HEK293T (cell line): ENCODE measurements at regions not wholly inside any gene's neighbourhood (a gene's known extent, or its start where the extent isn't known, plus 50 kb on each side); places are given as distances from the start of the nearest gene placed in this dataset.
"Not testable (repeated sequence)": the region's sequence is repeated elsewhere in the genome, so short reads cannot be mapped to it uniquely, and the experiment has no call there.

Experiments used
- CTCF ChIA-PET: fragments of 350-600 bp; formaldehyde crosslinking; extraction: SDS; loops from one replicate; lab custom pipeline; 2021; ENCODE audit warnings: antibody characterized with exemption, inconsistent platforms; lab: Yijun Ruan, JAX
- POLR2A ChIA-PET: fragments of 350-600 bp; formaldehyde crosslinking; extraction: SDS; loops from one replicate; lab custom pipeline; 2020; ENCODE audit warnings: antibody characterized with exemption, inconsistent platforms; lab: Yijun Ruan, JAX
- DNase-seq: peaks from one replicate; pipeline ENCODE4 v3.0.0; 2012; ENCODE audit warnings: mixed read lengths; ENCODE audit errors: extremely low spot score
- ARNT ChIP-seq: fragments of 450-650 bp; IDR thresholded peaks from 2 replicates; pipeline ENCODE4 v1.6.1; 2017; ENCODE audit warnings: mild to moderate bottlenecking
- BHLHE40 ChIP-seq: fragments of 450-650 bp; IDR thresholded peaks from 2 replicates; pipeline ENCODE4 v1.6.1; 2016; ENCODE audit warnings: mild to moderate bottlenecking, moderate library complexity, borderline replicate concordance
- CTBP1 ChIP-seq: fragments of 450-650 bp; IDR thresholded peaks from 2 replicates; pipeline ENCODE4 v1.6.1; 2016; ENCODE audit warnings: borderline replicate concordance
- ELF4 ChIP-seq: fragments of 450-650 bp; IDR thresholded peaks from 2 replicates; pipeline ENCODE4 v1.6.1; 2017; ENCODE audit warnings: antibody characterized with exemption
- FOXA1 ChIP-seq: fragments of 450-650 bp; IDR thresholded peaks from 2 replicates; pipeline ENCODE4 v1.6.1; 2016; ENCODE audit warnings: mild to moderate bottlenecking
- FOXK2 ChIP-seq: fragments of 450-650 bp; IDR thresholded peaks from 2 replicates; pipeline ENCODE4 v1.6.1; 2016; ENCODE audit warnings: mild to moderate bottlenecking
- FOXM1 ChIP-seq: fragments of 450-650 bp; IDR thresholded peaks from 2 replicates; pipeline ENCODE4 v1.6.1; 2017; ENCODE audit warnings: mild to moderate bottlenecking, borderline replicate concordance
- HDGF ChIP-seq: fragments of 450-650 bp; IDR thresholded peaks from 2 replicates; pipeline ENCODE4 v1.6.1; 2017; ENCODE audit warnings: antibody characterized with exemption, borderline replicate concordance
- L3MBTL2 ChIP-seq: fragments of 450-650 bp; conservative IDR thresholded peaks from 2 replicates; pipeline ENCODE4 v1.6.1; 2016; ENCODE audit warnings: mild to moderate bottlenecking
- LEF1 ChIP-seq: fragments of 450-650 bp; IDR thresholded peaks from 2 replicates; pipeline ENCODE4 v1.6.1; 2017; ENCODE audit warnings: mild to moderate bottlenecking, borderline replicate concordance
- NFRKB ChIP-seq: fragments of 450-650 bp; IDR thresholded peaks from 2 replicates; pipeline ENCODE4 v1.6.1; 2016; ENCODE audit warnings: mild to moderate bottlenecking, moderate library complexity
- SP1 ChIP-seq: fragments of 450-650 bp; IDR thresholded peaks from 2 replicates; pipeline ENCODE4 v1.6.1; 2017
- SUZ12 ChIP-seq: fragments of 450-650 bp; IDR thresholded peaks from 2 replicates; pipeline ENCODE4 v1.6.1; 2016; ENCODE audit warnings: mild to moderate bottlenecking
- TARDBP ChIP-seq: fragments of 450-650 bp; IDR thresholded peaks from 2 replicates; pipeline ENCODE4 v1.6.1; 2016
- ZNF384 ChIP-seq: fragments of 450-650 bp; IDR thresholded peaks from 2 replicates; pipeline ENCODE4 v1.6.1; 2016
- TF ChIP-seq, protein P1 (sequence below): fragments of 450-650 bp; IDR thresholded peaks from 2 replicates; pipeline ENCODE4 v1.6.1; 2016

DNA sequence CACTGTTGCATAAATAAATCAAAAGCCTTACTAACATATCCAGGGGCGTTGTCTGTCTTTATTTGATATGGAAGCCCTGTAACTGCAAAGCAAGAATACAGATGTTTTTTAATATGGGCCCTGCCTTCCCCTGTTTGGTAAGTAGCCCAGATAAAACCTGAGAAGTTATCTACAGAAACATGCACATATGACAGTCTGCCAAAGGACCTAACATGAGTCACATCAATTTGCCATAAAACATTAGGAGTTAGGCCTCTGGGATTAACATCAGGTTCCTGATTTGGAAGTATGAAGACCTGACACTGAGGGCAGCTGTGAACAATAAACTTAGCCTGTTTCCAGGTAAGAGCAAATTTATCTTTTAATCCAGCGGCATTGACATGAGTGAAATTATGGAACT lies 1588.8 kb downstream of the REEP3 start:
- CTCF ChIA-PET, result no interaction called here
- no peak for DNase-seq
- TF ChIP-seq LEF1 (no peak), ARNT (no peak), FOXK2 (no peak), HDGF (no peak), BHLHE40 (no peak), TARDBP (no peak), NFRKB (no peak)
- POLR2A ChIA-PET, result no interaction called here

DNA sequence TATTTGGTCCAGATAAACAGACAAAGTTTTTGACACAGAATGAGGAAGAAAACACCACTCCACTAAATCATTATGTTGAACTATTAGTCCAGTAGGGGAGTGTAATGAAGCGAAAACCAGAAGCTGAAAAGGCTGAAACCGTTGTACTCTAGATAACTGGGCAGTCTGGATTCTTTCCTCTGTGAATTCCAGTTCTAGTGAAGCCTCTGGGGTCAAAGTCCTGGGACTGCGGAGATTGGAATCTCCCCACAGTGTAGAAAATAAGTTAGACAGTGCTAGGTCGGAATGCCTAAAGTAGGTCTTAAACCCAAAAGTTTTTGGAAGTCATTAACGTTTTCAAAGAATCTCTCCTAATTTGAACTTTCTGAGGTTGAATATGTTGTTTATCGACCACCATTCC lies 1589.9 kb downstream of the REEP3 start:
- DNase-seq, POLR2A ChIA-PET, CTCF ChIA-PET: not testable (repeated sequence)

DNA sequence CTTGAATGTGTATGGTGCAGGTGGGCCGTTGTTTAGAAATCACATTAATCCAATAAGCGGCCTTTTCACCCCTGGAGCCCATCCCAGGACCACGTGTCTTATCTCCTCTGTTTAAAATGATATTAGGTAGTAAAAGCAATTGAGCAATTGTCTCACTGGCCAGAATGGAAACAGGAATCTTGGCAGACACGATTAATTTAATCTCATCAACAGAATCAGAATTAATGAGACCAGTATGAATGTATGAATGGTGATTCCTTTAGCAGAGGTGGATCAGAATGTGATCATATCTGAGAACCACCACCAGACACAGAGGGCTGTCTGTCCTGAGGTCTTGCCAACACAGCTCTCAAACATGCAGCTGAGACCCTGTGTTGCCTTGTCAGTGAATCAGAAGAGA lies 1591.4 kb downstream of the REEP3 start:
- ChIA-PET CTCF (no interaction called here), POLR2A (no interaction called here)
- TF ChIP-seq BHLHE40 (no peak), FOXA1 (no peak), LEF1 (no peak), FOXM1 (no peak), HDGF (no peak), NFRKB (no peak), SP1 (no peak), CTBP1 (no peak), FOXK2 (no peak), ARNT (no peak), TARDBP (no peak), ZNF384 (no peak), L3MBTL2 (no peak), SUZ12 (no peak), ELF4 (no peak)
- TF ChIP-seq, protein P1, sequence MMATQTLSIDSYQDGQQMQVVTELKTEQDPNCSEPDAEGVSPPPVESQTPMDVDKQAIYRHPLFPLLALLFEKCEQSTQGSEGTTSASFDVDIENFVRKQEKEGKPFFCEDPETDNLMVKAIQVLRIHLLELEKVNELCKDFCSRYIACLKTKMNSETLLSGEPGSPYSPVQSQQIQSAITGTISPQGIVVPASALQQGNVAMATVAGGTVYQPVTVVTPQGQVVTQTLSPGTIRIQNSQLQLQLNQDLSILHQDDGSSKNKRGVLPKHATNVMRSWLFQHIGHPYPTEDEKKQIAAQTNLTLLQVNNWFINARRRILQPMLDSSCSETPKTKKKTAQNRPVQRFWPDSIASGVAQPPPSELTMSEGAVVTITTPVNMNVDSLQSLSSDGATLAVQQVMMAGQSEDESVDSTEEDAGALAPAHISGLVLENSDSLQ, result no peak
- DNase-seq, result no peak

DNA sequence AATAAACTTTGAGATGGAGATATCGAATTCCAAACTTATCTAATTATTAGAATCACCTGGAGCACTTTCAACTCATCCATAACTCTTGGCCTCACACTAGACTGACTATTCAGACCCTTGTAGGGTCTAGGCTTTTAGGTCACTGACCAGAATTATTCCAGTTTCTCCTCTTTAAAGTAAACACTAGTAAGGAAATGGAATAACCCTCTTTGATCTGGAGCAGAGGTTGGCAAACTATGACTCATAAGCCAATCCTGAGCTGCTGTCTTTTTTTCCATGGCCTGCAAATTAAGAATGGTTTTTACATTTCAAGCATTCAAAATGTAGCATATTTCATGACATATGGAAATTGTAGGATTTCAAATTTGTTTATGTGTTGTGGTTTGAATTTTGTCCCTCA lies 1601.9 kb downstream of the REEP3 start:
- ChIA-PET POLR2A (no interaction called here), CTCF (no interaction called here)
- DNase-seq, result no peak
- TF ChIP-seq L3MBTL2 (no peak), SP1 (no peak), BHLHE40 (no peak), ZNF384 (no peak), FOXK2 (no peak), LEF1 (no peak), HDGF (no peak), ARNT (no peak), FOXM1 (no peak), FOXA1 (no peak)
- TF ChIP-seq, protein P1, result no peak

DNA sequence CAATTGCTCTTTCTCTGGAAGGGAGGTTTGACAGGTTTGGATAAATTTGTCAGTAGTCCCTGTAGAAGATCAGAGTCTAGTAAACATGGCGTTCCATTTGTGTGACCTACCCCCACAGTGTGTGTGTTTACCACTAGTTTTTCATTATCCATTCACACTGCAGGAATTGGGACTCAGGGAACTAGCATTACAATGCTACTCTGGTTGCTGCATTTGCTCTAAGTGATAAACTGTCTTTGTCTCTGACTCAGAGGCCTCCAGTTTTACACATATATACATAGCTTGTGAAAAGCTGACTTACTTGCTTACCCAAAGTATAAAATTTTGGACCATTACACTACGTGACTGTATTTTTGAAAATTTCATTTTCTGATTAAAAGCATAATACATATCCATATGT lies 1604.0 kb downstream of the REEP3 start:
- ChIA-PET POLR2A (no interaction called here), CTCF (no interaction called here)
- no peak for TF ChIP-seq ELF4
- no peak for TF ChIP-seq CTBP1
- no peak for TF ChIP-seq SUZ12
- TF ChIP-seq FOXM1, result no peak
- no peak for TF ChIP-seq ZNF384
- no peak for TF ChIP-seq TARDBP
- no peak for TF ChIP-seq L3MBTL2
- TF ChIP-seq, protein P1, result no peak
- no peak for TF ChIP-seq ARNT
- TF ChIP-seq SP1, result no peak
- TF ChIP-seq NFRKB, result no peak
- TF ChIP-seq LEF1, result no peak
- TF ChIP-seq BHLHE40, result no peak
- no peak for TF ChIP-seq FOXA1
- TF ChIP-seq HDGF, result no peak
- no peak for TF ChIP-seq FOXK2
- DNase-seq, result no peak

DNA sequence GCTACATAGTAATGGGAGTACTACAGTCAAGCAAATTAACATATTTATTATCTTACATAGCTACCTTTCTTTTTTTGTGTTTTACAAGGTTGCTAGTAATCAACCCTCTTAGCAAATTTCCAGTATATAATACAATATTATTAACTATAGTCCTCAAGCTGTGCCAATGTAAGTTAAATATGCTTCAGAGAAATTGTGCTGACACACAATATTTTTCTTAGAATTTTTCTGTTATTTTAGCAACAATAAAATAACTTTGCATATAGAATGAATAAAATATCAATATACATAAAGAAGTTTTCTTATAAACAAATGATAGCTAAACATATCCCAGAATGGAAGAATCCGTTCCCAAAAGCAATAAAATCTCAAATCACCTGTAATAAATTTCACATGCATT lies 1605.1 kb downstream of the REEP3 start:
- CTCF ChIA-PET, result no interaction called here
- no peak for TF ChIP-seq L3MBTL2
- TF ChIP-seq CTBP1, result no peak
- TF ChIP-seq SUZ12, result no peak
- no peak for TF ChIP-seq FOXM1
- no peak for TF ChIP-seq SP1
- no peak for TF ChIP-seq FOXK2
- TF ChIP-seq ZNF384, result no peak
- TF ChIP-seq ARNT, result no peak
- TF ChIP-seq FOXA1, result no peak
- no peak for TF ChIP-seq HDGF
- TF ChIP-seq ELF4, result no peak
- TF ChIP-seq TARDBP, result no peak
- TF ChIP-seq, protein P1, result no peak
- no peak for TF ChIP-seq NFRKB
- no peak for TF ChIP-seq BHLHE40
- no peak for TF ChIP-seq LEF1
- POLR2A ChIA-PET, result no interaction called here
- no peak for DNase-seq
